Prostate gland (tissue), 2 donors: ENCODE measurements at regions not wholly inside any gene's neighbourhood (a gene's known extent, or its start where the extent isn't known, plus 50 kb on each side); places are given as distances from the start of the nearest gene placed in this dataset.

Experiments
- CTCF ChIP-seq, 4 experiments: fragments of 200-600 bp in 2 of 4; fragments of 450-650 bp in 2 of 4; sonication (generic) in 2 of 4; IDR thresholded peaks; 1 replicate in 3 of 4; 2 replicates in 1 of 4; pipeline ENCODE4 v1.5.1; 2016 to 2019; ENCODE audit warnings: antibody characterized with exemption in 4 of 4, mild to moderate bottlenecking in 2 of 4, moderate library complexity in 2 of 4
- POLR2AphosphoS5 ChIP-seq: sonication (generic); formaldehyde crosslinking; IDR thresholded peaks from one replicate; pipeline ENCODE4 v1.6.1; 2017; ENCODE audit warnings: antibody characterized with exemption

GRCh38 chr20:61061981-61062380 lies 190.1 kb upstream of the CDH4 start:
- no peak for TF ChIP-seq CTCF (IDR thresholded peaks at IDR 0.05)
- TF ChIP-seq POLR2AphosphoS5, result no peak
